Endothelial cell of umbilical vein (primary cell): ENCODE measurements at regions not wholly inside any gene's neighbourhood (a gene's known extent, or its start where the extent isn't known, plus 50 kb on each side); places are given as distances from the start of the nearest gene placed in this dataset.

Experiments
- BruUV-seq: library from RNA; stranded (reverse); fragments of 400-500 nt; replicated peaks from 2 replicates; lab custom pipeline; 2021; lab: Mats Ljungman, UMichigan
- CTCF ChIA-PET: fragments of 300-600, 350-600 bp; sonication (Branson Sonifier 250); formaldehyde crosslinking; loops from one replicate; lab custom pipeline; 2021; ENCODE audit warnings: antibody characterized with exemption, inconsistent platforms; lab: Charles Lee
- POLR2A ChIA-PET: fragments of 300-600, 350-600 bp; sonication (Branson Sonifier 250); formaldehyde crosslinking; loops from one replicate; lab custom pipeline; 2021; ENCODE audit warnings: antibody characterized with exemption, inconsistent platforms; lab: Charles Lee
- DNase-seq: peaks from one replicate; pipeline ENCODE4 v3.0.0-alpha.2; 2011; ENCODE audit warnings: low read depth, low spot score
- FAIRE-seq: peaks from 2 replicates; lab custom pipeline; 2011; peaks lifted over from hg19 to GRCh38; lab: Jason Lieb, UNC
- H2AFZ ChIP-seq: 2 replicates; pipeline ENCODE4 v1.6.0; 2012; ENCODE audit warnings: low read depth, low read length, control low read depth, inconsistent platforms
- H3K27ac ChIP-seq: 2 replicates; pipeline ENCODE4 v1.5.1; 2011; ENCODE audit warnings: low read depth, mild to moderate bottlenecking, control low read depth, low read length, moderate library complexity; ENCODE audit not compliant: insufficient read depth
- H3K27me3 ChIP-seq, 2 experiments: 2 replicates each; pipeline versions ENCODE4 v1.6.0 to v1.6.1; 2011; ENCODE audit warnings: low read length in 2 of 2, mixed read lengths in 1 of 2; ENCODE audit not compliant: control insufficient read depth in 2 of 2, insufficient read depth in 2 of 2
- H3K36me3 ChIP-seq, 2 experiments: 2 replicates in 1 of 2; 3 replicates in 1 of 2; pipeline ENCODE4 v1.5.1; 2011; ENCODE audit warnings: low read length in 2 of 2, mild to moderate bottlenecking in 1 of 2, moderate library complexity in 1 of 2; ENCODE audit not compliant: control insufficient read depth in 2 of 2, insufficient read depth in 2 of 2; ENCODE audit errors: extremely low read depth in 1 of 2
- H3K4me1 ChIP-seq: 3 replicates; pipeline ENCODE4 v1.5.1; 2011; ENCODE audit warnings: mild to moderate bottlenecking, low read length; ENCODE audit not compliant: control insufficient read depth, insufficient read depth; ENCODE audit errors: extremely low read depth
- H3K4me2 ChIP-seq: 2 replicates; pipeline ENCODE4 v1.6.1; 2011; ENCODE audit warnings: low read length, control low read depth, mixed read lengths; ENCODE audit not compliant: insufficient read depth
- H3K4me3 ChIP-seq, 3 experiments: fragments of 200-600 bp in 1 of 3; sonication (generic), shearing (Covaris generic) in 1 of 3; replicated peaks in 1 of 3; 2 replicates each; pipeline ENCODE4 v1.5.1; 2011 to 2016; ENCODE audit warnings: control low read depth in 3 of 3, low read length in 3 of 3, mild to moderate bottlenecking in 2 of 3, inconsistent platforms in 1 of 3, low read depth in 1 of 3, moderate library complexity in 1 of 3; ENCODE audit not compliant: insufficient read depth in 1 of 3
- H3K79me2 ChIP-seq: 2 replicates; pipeline ENCODE4 v1.6.0; 2012; ENCODE audit warnings: low read length, inconsistent platforms; ENCODE audit not compliant: control insufficient read depth, insufficient read depth
- H3K9ac ChIP-seq: replicated peaks from 2 replicates; pipeline ENCODE3; 2011; ENCODE audit warnings: low read length, control low read depth; ENCODE audit not compliant: insufficient read depth; ENCODE audit errors: extremely low read depth
- H3K9me1 ChIP-seq: replicated peaks from 3 replicates; pipeline ENCODE4 v1.6.0; 2011; ENCODE audit warnings: mild to moderate bottlenecking, low read length; ENCODE audit not compliant: control insufficient read depth, insufficient read depth; ENCODE audit errors: extremely low read depth
- H3K9me3 ChIP-seq: replicated peaks from 2 replicates; pipeline ENCODE4 v1.5.1; 2012; ENCODE audit warnings: low read length, inconsistent platforms; ENCODE audit not compliant: control insufficient read depth, insufficient read depth
- H4K20me1 ChIP-seq: replicated peaks from 2 replicates; pipeline ENCODE3; 2011; ENCODE audit warnings: mild to moderate bottlenecking, low read length; ENCODE audit not compliant: control insufficient read depth, insufficient read depth; ENCODE audit errors: extremely low read depth
- EZH2 ChIP-seq: IDR thresholded peaks from 2 replicates; pipeline ENCODE4 v1.6.1; 2012; ENCODE audit warnings: borderline replicate concordance, low read depth, mild to moderate bottlenecking, moderate library complexity, low read length, inconsistent platforms; ENCODE audit not compliant: severe bottlenecking
- FOS ChIP-seq: IDR thresholded peaks from 2 replicates; pipeline ENCODE4 v1.6.1; 2011; ENCODE audit warnings: mild to moderate bottlenecking, low read length, moderate library complexity, borderline replicate concordance; ENCODE audit not compliant: insufficient read depth
- GATA2 ChIP-seq: IDR thresholded peaks from 2 replicates; pipeline ENCODE4 v1.7.0; 2011; ENCODE audit warnings: low read depth, mild to moderate bottlenecking, moderate library complexity, mixed read lengths, low read length; ENCODE audit not compliant: insufficient read length, insufficient read depth
- JUN ChIP-seq: IDR thresholded peaks from 2 replicates; pipeline ENCODE4 v1.6.1; 2011; ENCODE audit warnings: borderline replicate concordance, low read depth; ENCODE audit not compliant: insufficient read length, insufficient read depth
- MAX ChIP-seq: IDR thresholded peaks from 2 replicates; pipeline ENCODE4 v1.6.1; 2011; ENCODE audit not compliant: insufficient read depth, insufficient read length
- MYC ChIP-seq: IDR thresholded peaks from one replicate; pipeline ENCODE4 v1.6.1; 2011; ENCODE audit warnings: mild to moderate bottlenecking, low read depth, low read length
- POLR2A ChIP-seq: IDR thresholded peaks from 2 replicates; pipeline ENCODE4 v1.6.1; 2012; ENCODE audit warnings: low read depth, mild to moderate bottlenecking, control low read depth, low read length
- POLR2AphosphoS5 ChIP-seq: IDR thresholded peaks from 2 replicates; pipeline ENCODE4 v1.6.1; 2012; ENCODE audit warnings: low read depth, mild to moderate bottlenecking, control low read depth, low read length, moderate library complexity; ENCODE audit not compliant: insufficient read depth
- dilution Hi-C: fragments of 300-500 bp; cut with MboI; formaldehyde crosslinking; loops from one replicate; pipeline ENCODE4 v1.15.0; 2019; ENCODE audit warnings: low sequenced_read_pairs; ENCODE audit not compliant: extremely low pct_ligation_motif_present
- intact Hi-C: fragments of 100-400 bp; cut with micrococcal nuclease; formaldehyde crosslinking; loops from one replicate; pipeline ENCODE4 v1.10.0; 2022
- TF ChIP-seq, protein P1 (sequence below), 2 donors: IDR thresholded peaks; 1 replicate in 1 of 2; 2 replicates in 1 of 2; pipeline ENCODE4 v1.5.1; 2011; ENCODE audit warnings: low read length in 2 of 2, mild to moderate bottlenecking in 2 of 2, moderate library complexity in 2 of 2, control low read depth in 1 of 2, inconsistent platforms in 1 of 2, low read depth in 1 of 2; ENCODE audit not compliant: insufficient read depth in 1 of 2; ENCODE audit errors: extremely low read depth in 1 of 2

DNA sequence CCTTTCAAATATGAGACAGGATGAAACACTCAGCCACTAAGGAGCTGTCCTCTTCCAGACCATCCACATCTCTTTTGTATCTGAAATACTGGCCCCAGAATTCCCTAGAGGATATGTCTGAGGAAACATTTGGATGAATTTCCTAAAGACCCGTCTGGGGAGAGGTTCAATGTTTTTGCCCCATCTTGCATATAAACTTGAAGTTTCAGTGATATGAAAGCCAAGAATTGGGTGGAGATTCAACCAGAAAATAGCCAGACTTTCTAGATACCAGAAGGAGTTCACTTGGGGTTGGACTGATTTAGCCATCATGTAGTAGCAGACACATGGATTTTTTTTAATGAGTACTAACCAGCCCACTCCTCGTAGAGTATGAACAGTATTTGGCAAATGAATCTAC, 182.0 kb downstream of the PLPP3 start:
- Histone ChIP-seq H3K9ac (no peak overlapping the region), H3K9me3 (no peaks in the 10 kb centered on the region), H3K4me2 (no peak overlapping the region), H3K79me2 (no peaks in the 10 kb centered on the region), H4K20me1 (no peaks in the 10 kb centered on the region), H2AFZ (no peak overlapping the region), H3K27me3 (no peaks in the 10 kb centered on the region), H3K27ac (no peak overlapping the region), H3K36me3 (no peaks in the 10 kb centered on the region), H3K9me1 (no peaks in the 10 kb centered on the region), H3K4me3 (no peak overlapping the region), H3K4me1 (no peaks in the 10 kb centered on the region)
- ChIA-PET CTCF (no interaction called here), POLR2A (no interaction called here)
- DNase-seq (no peak), FAIRE-seq (no peak)
- dilution Hi-C loops (no loop called here), intact Hi-C loops (no loop called here)
- BruUV-seq = no TSS peak
- no peak for TF ChIP-seq MAX
- TF ChIP-seq POLR2A = no peak
- TF ChIP-seq, protein P1, sequence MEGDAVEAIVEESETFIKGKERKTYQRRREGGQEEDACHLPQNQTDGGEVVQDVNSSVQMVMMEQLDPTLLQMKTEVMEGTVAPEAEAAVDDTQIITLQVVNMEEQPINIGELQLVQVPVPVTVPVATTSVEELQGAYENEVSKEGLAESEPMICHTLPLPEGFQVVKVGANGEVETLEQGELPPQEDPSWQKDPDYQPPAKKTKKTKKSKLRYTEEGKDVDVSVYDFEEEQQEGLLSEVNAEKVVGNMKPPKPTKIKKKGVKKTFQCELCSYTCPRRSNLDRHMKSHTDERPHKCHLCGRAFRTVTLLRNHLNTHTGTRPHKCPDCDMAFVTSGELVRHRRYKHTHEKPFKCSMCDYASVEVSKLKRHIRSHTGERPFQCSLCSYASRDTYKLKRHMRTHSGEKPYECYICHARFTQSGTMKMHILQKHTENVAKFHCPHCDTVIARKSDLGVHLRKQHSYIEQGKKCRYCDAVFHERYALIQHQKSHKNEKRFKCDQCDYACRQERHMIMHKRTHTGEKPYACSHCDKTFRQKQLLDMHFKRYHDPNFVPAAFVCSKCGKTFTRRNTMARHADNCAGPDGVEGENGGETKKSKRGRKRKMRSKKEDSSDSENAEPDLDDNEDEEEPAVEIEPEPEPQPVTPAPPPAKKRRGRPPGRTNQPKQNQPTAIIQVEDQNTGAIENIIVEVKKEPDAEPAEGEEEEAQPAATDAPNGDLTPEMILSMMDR (IDR thresholded peaks at IDR 0.05; ENCODE audit: extremely low read depth in 1 of 2, insufficient read depth in 1 of 2, low read depth in 1 of 2, low read length in 2 of 2) = no peak
- TF ChIP-seq GATA2 = no peak
- no peak for TF ChIP-seq EZH2
- TF ChIP-seq MYC = no peak

GRCh38 chr1:56396581-56396980, 182.8 kb downstream of the PLPP3 start:
- Histone ChIP-seq H3K4me2 (no peak overlapping the region), H3K9ac (no peak overlapping the region), H3K27ac (no peak overlapping the region), H3K9me3 (no peaks in the 10 kb centered on the region), H3K4me3 (no peak overlapping the region), H3K36me3 (no peaks in the 10 kb centered on the region), H2AFZ (no peak overlapping the region), H3K79me2 (no peaks in the 10 kb centered on the region), H3K9me1 (no peaks in the 10 kb centered on the region), H3K27me3 (no peaks in the 10 kb centered on the region), H3K4me1 (no peaks in the 10 kb centered on the region), H4K20me1 (no peaks in the 10 kb centered on the region)
- POLR2A ChIA-PET = no interaction called here
- no TSS peak for BruUV-seq
- dilution Hi-C loops (no loop called here), intact Hi-C loops (no loop called here)
- TF ChIP-seq POLR2A (no peak), EZH2 (no peak), MYC (no peak), FOS (no peak), MAX (no peak), POLR2AphosphoS5 (no peak), JUN (no peak), GATA2 (no peak)
- TF ChIP-seq, protein P1 (IDR thresholded peaks at IDR 0.05; ENCODE audit: extremely low read depth in 1 of 2, insufficient read depth in 1 of 2, low read depth in 1 of 2, low read length in 2 of 2) = no peak
- DNase-seq = no peak
- CTCF ChIA-PET = no interaction called here
- no peak for FAIRE-seq
